CD4-positive, alpha-beta T cell treated with Interleukin-10 for 1 hour (primary cell): ENCODE measurements at regions not wholly inside any gene's neighbourhood (a gene's known extent, or its start where the extent isn't known, plus 50 kb on each side); places are given as distances from the start of the nearest gene placed in this dataset.

Experiments
- DNase-seq: peaks from one replicate; pipeline ENCODE4 v3.0.0-alpha.2; 2020

GRCh38 chr1:240001177-240001740 lies 90.4 kb upstream of the FMN2 start:
- no peak for DNase-seq

GRCh38 chr1:240004086-240004749 lies 87.5 kb upstream of the FMN2 start:
- no peak for DNase-seq

- DNase-seq, result no peak
Observed at GRCh38 chr1:240005997-240006650, 85.6 kb upstream of the FMN2 start.

GRCh38 chr1:240008298-240008697 lies 83.4 kb upstream of the FMN2 start:
- DNase-seq, result no peak

- no peak for DNase-seq
Observed at GRCh38 chr1:240014051-240014450, 77.6 kb upstream of the FMN2 start.

- DNase-seq, result no peak
Observed at GRCh38 chr1:240018617-240019016, 73.1 kb upstream of the FMN2 start.

GRCh38 chr1:240019524-240019923 lies 72.2 kb upstream of the FMN2 start:
- DNase-seq, result no peak

GRCh38 chr1:240020871-240021270 lies 70.8 kb upstream of the FMN2 start:
- DNase-seq, result no peak

GRCh38 chr1:240021709-240022108 lies 70.0 kb upstream of the FMN2 start:
- no peak for DNase-seq

GRCh38 chr1:240027059-240027462 lies 64.6 kb upstream of the FMN2 start:
- DNase-seq, result no peak

- DNase-seq, result no peak
Observed at GRCh38 chr1:240029418-240029817, 62.3 kb upstream of the FMN2 start.

- DNase-seq, result no peak
Observed at GRCh38 chr1:240030236-240030635, 61.4 kb upstream of the FMN2 start.

GRCh38 chr1:240031009-240031408 lies 60.7 kb upstream of the FMN2 start:
- DNase-seq, result no peak

- no peak for DNase-seq
Observed at GRCh38 chr1:240031414-240031813, 60.3 kb upstream of the FMN2 start.

GRCh38 chr1:240033406-240033805 lies 58.3 kb upstream of the FMN2 start:
- DNase-seq, result no peak

- no peak for DNase-seq
Observed at GRCh38 chr1:240036526-240036925, 55.2 kb upstream of the FMN2 start.
